ENCODE measurements at regions not wholly inside any gene's neighbourhood (a gene's known extent, or its start where the extent isn't known, plus 50 kb on each side); places are given as distances from the start of the nearest gene placed in this dataset.
"Not testable (repeated sequence)": the region's sequence is repeated elsewhere in the genome, so short reads cannot be mapped to it uniquely, and the experiment has no call there.

- DNase-seq (ENCODE audit: low read depth in 2 of 2), result no peak
Observed at GRCh38 chr10:28186887-28187578, 115.8 kb downstream of the MPP7 start.

DNA sequence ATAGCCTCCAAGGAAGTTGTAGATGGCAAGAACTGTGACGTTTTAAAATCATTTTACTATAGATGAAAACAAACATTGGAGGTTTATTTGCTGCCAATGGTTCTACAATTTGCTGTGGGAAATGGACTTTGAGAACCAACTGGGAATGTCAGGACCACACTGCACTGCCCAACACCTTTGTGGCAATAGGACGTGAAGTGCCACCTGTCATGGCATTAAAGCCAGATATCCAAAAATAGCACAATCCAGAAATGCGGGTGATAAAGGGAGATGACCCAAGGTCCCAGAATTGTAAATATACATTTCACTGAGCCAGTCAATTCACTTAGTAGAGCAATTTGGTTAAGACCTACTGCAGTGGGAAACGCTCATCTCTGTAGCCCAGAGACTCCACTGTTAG lies 116.4 kb downstream of the MPP7 start:
- no peak for DNase-seq (ENCODE audit: low read depth in 2 of 2)

DNA sequence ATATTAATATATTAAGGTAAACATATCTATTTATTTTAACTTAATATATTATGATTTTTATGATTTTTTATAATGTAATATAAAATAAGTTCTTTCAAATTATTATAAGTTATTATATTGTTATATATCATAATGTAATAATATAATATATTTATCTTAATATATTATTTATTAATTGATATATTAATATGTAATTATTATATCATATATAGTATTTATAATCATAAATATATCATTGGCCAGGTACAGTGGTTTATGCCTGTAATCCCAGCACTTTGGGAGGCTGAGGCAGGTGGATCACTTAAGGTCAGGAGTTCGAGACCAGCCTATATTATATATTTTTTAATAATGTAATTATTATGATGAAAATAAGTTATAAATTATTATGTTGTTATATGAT lies 118.1 kb downstream of the MPP7 start:
- DNase-seq (ENCODE audit: low read depth in 2 of 2), result no peak

GRCh38 chr10:28181478-28182096 lies 121.3 kb downstream of the MPP7 start:
- DNase-seq (ENCODE audit: low read depth in 2 of 2), result no peak

DNA sequence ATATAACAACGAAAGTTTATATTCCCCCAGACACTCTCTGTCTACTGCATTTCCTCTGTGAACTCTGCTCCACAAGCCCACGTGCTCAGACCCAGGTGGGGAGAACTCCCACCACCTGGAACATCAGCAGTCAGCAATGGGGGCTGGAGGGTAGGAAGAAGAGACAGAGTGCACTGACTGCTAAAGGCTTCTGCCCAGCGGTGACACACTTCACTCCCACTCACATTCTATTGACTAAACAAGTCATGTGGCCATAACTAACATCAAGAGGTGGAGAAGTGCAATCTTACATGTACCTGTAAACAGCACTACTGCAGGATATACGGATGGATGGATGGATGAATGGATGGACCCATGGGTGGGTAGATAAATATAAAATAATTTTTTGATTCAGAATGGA lies 122.2 kb downstream of the MPP7 start:
- DNase-seq (ENCODE audit: low read depth in 2 of 2), result peak; percentile 0 to 16

DNA sequence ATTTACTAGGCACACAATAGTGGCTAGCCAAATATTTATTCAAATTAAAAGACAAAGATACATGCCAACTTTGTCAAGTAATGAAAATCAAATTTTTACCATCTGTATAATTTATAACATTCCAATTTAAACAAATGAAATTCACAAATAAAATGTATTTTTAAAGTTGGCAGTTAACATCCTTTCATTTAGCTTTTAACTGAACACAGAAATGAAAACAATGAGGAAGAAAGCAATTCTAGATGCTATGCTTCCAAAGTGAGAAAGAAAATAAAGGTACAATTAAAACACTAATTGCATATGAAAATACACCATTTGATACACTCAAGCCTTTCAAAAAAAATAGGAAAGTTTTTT lies 123.1 kb downstream of the MPP7 start:
- DNase-seq (ENCODE audit: low read depth in 2 of 2), result no peak

- no peak for DNase-seq (ENCODE audit: low read depth in 2 of 2)
Observed at GRCh38 chr10:28179006-28179742, 123.7 kb downstream of the MPP7 start.

GRCh38 chr10:28177944-28178637 lies 124.8 kb downstream of the MPP7 start:
- no peak for DNase-seq (ENCODE audit: low read depth in 2 of 2)

DNA sequence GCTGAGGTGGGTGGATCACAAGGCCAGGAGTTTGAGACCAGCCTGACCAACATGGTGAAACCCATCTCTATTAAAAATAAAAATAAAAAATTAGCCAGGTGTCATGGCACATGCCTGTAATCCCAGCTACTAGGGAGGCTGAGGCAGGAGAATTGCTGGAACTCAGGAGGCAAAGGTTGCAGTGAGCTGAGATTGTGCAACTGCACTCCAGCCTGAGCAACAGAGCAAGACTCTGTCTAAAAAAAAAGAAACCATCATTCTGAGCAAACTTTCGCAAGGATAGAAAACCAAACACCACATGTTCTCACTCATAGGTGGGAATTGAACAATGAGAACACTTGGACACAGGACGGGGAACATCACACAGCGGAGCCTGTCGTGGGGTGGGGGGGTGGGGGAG lies 126.4 kb downstream of the MPP7 start:
- not testable (repeated sequence) for DNase-seq (ENCODE audit: low read depth in 2 of 2)

DNA sequence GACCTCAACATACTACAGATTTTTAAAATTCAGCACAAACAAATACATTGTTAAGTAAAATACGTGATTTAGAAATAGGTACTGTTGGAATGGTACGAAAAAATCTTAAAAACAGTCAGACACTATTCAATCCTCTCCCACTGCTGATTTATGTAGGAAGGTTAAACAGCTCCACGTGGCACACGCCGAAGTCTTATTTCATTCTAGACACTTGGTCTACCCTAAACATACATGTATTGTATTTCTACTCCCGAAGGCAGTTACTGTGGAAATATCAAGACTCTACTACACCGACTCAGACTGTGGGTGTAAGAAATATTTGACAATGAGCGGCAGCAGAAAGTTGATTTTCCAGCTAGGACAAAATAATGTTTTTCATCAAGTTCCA lies 130.6 kb downstream of the MPP7 start:
- no peak for DNase-seq (ENCODE audit: low read depth in 2 of 2)

- DNase-seq (ENCODE audit: low read depth in 2 of 2), result no peak
Observed at GRCh38 chr10:28171468-28172222, 131.2 kb downstream of the MPP7 start.

DNA sequence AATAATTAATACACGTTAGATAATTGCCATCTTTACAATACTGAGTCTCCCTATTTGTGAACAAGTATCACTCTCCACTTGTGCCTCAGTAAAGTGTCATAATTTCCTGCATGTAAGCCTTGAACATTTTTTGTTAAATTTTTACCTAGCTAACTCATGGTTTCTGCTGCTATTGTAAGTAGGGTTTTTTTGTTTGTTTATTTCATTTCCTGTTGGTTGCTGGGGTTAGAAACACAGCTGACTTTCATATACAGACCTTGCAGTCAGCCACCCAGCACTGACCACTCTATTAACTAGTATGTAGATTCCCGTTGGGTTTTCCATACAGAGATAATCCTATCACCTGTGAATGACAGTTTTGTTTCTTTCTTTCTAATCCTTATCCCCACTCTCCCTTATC lies 133.3 kb downstream of the MPP7 start:
- no peak for DNase-seq (ENCODE audit: low read depth in 2 of 2)

DNA sequence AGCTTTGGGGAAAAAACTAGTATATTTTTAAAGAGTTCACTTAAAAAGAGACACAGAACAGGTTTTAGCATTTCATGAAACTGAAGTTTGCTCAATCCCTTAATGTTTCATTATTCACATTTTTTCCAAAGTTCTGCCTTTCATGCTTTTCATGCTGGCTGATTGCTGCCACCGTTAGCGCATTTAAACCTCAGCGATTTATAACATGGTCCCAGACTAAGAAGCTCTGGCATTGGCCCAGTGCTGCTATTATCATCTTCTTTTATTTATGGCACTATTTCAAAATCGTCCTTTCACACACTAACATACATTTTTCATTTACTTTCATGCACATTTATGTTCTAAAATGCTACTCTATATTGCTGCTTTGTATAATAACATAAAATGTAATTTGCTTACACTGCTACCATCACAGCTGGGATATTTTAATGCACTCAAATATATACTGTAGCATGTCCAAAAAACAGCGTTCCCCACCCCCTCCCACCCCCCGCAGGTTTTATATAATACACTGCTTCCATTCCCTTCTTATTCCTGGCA lies 141.9 kb downstream of the MPP7 start:
- DNase-seq (ENCODE audit: low read depth in 2 of 2), result no peak

GRCh38 chr10:28157379-28157778 lies 145.5 kb downstream of the MPP7 start:
- DNase-seq (ENCODE audit: low read depth in 2 of 2), result no peak

DNA sequence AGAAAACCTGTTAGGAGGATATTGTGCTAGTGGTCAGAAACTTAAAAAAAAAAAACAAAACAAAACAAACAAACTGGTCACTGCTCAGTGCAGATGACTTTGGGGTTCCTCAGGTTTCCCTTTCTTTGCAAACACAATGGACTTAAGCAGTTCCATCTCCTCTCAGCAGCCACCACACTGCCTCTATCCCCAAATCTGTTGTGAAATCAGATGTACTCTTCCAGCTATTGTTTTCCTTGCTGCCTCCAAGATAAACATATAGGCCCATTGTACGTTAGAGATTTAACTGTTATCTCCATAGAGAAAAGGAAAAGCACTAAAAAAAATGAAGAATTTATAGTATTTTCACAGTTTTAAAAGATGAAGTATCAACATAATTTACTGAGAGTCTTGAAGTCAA lies 147.1 kb downstream of the MPP7 start:
- no peak for DNase-seq (ENCODE audit: low read depth in 2 of 2)

DNA sequence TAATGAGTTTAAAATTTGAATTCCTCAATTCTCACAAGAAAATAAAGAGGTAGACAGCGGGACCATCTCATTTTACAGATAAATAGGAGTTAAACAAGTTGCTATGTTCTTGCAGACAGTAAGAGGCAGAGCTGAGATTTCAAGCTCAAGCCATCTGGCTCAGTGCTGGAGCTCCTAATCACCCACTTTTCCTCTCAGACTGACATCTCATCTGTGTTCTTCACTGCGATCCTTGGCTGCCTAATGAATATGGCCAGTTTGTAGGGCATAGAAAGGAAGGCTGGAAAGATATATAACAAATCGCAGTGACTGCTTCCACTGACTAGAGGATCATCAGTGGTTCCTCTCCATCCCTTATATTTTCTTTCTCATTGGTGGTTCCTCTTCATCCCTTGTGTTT lies 151.2 kb downstream of the MPP7 start:
- no peak for DNase-seq (ENCODE audit: low read depth in 2 of 2)

DNA sequence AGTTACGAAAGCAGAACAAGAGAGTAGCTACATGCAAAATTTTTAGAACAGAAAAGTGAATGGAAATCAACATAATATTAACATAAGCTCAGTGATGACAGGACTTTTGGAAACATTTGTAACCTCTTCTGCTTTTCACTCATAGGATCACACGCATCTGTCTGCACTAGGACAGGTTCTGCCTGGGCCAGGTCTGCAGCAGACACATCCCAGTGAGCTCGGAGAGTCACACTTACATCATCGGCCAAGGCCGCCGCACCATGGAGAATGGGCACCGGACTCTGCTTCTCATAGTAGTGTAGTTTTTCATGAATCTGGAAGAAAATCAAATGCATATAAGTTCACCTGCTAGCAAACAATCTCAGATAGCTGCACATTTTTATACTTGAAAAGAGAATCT lies 150.9 kb upstream of the ODAD2 start:
- DNase-seq (ENCODE audit: low read depth in 2 of 2), result no peak

- no peak for DNase-seq (ENCODE audit: low read depth in 2 of 2)
Observed at GRCh38 chr10:28147706-28148105, 148.8 kb upstream of the ODAD2 start.

- no peak for DNase-seq (ENCODE audit: low read depth in 2 of 2)
Observed at GRCh38 chr10:28139138-28139537, 140.3 kb upstream of the ODAD2 start.

- DNase-seq (ENCODE audit: low read depth in 2 of 2), result no peak
Observed at GRCh38 chr10:28137907-28138880, 139.3 kb upstream of the ODAD2 start.
